HG03175 (cell line): ENCODE measurements at regions not wholly inside any gene's neighbourhood (a gene's known extent, or its start where the extent isn't known, plus 50 kb on each side); places are given as distances from the start of the nearest gene placed in this dataset.
"Not testable (repeated sequence)": the region's sequence is repeated elsewhere in the genome, so short reads cannot be mapped to it uniquely, and the experiment has no call there.

Source experiments
- ATAC-seq: cut with Tn5 transposase; IDR thresholded peaks from one replicate; pipeline ENCODE4 v1.9.1; 2021; ENCODE audit warnings: mild to moderate bottlenecking, moderate library complexity; ENCODE audit not compliant: unreplicated experiment

DNA sequence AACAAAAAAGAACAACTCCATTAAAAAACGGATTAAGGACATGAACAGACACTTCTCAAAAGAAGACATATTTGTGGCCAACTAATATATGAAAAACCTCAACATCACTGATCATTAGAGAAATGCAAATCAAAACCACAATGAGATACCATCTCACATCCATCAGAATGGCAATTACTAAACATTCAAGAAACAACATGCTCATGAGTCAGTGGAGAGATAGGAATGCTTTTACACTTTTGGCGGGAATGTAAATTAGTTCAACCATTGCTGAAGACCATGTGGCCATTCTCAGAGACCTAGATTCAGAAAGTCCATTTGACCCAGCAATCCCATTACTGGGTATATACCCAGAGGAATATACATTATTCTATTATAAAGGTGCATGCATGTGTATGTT is 1442.6 kb upstream of the B3GALT2 start:
- ATAC-seq, result no peak

DNA sequence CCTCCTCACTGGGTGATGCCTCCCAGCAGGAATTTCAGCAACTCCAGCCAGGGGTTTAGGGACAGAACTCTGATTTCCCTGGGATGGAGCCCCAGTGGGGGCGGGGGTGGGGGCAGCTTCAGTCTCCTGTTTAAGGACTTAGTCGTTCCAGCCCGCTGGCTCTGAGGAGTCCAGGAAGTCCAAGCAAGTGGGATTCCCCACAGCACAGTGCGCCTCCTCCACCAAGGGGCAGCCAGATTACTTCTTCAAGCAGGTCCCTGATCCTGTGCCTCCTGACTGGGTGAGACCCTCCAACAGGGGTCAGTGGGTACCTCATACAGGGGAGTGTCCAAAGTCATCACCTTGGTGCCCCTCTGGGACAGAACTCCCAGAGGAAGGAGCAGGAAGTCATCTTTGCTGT is 1438.4 kb upstream of the B3GALT2 start:
- no peak for ATAC-seq

DNA sequence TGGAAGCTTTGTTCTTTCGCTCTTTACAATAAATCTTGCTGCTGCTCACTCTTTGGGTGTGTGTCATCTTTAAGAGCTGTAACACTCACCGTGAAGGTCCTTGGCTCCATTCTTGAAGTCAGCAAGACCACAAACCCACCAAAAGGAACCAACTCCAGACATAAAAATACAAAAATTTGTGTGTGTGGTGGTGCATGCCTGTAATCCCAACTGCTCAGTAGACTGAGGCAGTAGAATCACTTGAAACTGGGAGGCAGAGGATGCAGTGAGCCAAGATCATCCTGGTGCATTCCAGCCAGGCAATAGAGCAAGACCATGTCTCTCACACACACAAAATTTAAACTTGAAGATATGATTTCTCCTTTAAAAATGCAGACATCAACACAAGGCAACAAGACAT is 1431.7 kb upstream of the B3GALT2 start:
- no peak for ATAC-seq

DNA sequence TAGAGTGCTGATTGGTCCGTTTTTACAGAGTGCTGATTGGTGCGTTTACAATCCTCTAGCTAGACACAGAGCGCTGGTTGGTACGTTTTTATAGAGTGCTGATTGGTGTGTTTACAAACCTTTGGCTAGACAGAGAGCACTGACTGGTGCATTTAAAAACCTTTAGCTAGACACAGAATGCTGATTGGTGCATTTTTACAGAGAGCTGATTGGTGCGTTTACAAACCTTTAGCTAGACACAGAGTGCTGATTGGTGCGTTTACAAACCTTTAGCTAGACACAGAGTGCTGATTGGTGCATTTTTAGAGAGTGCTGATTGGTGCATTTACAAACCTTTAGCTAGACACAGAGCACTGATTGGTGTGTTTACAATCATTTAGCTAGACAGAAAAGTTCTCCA is 1430.9 kb upstream of the B3GALT2 start:
- not testable (repeated sequence) for ATAC-seq

DNA sequence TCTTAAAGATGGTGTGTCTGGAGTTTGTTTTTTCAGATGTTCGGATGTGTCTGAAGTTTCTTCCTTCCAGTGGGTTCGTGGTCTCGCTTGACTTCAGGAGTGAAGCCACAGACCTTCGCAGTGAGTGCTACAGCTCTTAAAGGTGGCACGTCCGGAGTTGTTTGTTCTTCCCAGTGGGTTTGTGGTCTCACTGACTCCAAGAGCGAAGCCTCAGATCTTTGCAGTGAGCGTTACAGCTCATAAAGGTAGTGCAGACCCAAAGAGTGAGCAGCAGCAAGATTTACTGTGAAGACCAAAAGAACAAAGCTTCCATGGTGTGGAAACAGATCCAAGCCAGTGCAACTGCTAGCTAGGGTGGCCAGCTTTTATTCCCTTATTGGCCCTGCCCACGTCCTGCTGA is 1430.4 kb upstream of the B3GALT2 start:
- no peak for ATAC-seq

DNA sequence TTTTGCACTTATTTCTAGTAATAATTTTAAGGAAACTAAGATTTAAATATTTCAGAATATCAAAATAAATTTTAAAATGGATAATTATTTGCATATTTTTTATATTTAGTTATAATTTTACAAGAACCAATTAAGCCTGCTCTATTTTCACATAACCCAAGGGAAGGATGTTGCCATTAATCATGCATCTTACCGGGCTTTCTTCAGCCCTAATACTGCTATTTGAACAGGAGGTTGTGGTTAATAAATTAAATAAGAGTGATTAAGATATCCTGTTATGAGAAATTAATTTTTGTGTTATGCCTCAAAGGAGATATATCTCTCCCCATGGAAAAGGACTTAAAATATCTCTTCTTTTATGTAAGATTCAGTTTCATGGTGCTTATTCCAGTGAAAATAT is 1415.8 kb upstream of the B3GALT2 start:
- ATAC-seq, result no peak

DNA sequence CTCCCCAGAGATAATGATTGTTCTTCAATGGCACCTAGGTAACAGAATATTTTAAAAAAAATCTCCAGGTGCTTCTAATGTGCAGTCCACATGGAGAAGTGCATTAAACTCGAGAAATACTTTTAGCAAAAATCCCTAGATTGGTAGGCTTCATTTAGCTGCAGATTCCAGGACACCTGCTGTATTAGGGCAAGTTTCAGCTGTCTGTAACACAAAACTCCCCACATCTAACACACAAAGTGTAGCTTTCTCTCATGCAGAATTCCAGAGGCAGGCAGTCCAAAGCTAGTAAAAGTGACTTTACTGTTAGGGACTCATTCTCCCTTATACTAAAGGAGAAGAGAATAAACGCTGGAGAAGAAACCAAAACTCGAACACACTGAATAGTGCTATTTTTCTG is 1414.3 kb upstream of the B3GALT2 start:
- ATAC-seq, result no peak

DNA sequence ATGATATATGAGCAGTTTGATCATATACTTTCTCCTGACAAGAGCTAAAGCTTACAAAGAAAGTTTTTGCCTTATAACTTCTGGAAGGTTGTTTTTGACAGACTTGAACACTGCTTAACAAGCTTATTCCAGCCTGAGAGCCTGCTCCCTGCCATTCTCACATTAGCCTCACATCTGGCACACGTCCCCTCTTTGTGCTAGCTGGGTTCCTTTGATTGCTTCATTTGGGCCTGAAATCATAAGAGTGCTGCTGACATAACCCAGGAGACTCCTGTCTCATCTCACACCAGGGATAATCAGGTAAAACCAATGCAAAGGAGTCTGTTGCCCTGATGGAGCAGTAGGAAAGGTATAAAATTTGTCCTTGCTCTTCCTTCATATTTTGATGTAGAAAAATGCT is 1411.7 kb upstream of the B3GALT2 start:
- ATAC-seq, result no peak

DNA sequence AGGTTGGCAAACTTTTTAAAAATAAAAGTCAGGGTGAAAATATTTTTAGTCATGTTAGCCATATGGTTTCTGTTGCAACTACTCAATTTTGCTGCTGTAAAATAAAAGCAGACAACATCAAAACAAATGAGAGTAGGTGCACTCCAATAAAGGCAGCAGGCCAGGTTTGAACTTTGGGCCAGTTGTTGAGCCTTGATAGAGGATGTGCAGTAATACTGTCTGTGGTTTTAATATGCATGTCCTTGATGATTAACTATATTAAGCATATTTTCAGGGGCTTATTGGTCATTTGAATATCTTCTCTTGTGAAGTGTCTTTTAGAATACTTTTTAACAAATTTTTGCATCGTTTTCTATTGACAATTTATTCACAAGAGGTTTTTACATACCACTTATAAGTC is 1399.9 kb upstream of the B3GALT2 start:
- ATAC-seq, result no peak

DNA sequence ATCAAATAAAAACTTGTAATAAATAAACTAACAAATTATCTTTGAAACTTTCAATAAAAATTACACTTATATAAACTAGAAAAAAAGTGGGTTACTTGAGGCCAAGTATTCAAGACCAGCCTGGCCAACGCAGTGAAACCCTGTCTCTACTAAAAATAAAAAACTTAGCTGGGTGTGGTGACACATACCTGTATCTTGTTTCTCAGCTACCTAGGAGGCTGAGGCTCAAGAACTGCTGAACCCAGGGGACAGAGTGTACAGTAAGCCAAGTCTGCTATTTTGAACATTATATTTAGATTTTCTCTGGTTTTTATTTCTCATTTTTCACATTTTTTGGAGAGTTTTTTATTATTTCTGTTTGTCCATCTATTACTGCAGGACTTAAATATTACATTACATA is 1397.6 kb upstream of the B3GALT2 start:
- no peak for ATAC-seq

DNA sequence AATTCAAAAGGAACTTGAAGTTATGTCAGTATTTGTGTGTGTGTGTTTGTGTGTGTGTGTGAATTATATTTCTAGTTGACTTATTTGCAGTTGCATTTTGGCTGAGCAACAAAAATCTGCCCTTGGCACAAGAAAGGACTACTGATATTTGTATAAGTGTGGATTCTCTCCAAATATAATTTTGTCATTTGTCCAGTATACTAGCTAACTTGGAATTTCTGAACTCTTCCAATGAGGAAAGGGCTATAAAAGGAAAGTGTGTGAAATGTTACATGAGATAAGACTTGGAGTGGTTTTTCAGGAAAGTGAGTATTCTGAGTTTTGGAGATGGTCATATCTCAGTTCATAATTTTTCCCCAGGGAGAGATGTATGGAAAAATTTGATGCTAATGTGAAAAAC is 1384.1 kb upstream of the B3GALT2 start:
- no peak for ATAC-seq

DNA sequence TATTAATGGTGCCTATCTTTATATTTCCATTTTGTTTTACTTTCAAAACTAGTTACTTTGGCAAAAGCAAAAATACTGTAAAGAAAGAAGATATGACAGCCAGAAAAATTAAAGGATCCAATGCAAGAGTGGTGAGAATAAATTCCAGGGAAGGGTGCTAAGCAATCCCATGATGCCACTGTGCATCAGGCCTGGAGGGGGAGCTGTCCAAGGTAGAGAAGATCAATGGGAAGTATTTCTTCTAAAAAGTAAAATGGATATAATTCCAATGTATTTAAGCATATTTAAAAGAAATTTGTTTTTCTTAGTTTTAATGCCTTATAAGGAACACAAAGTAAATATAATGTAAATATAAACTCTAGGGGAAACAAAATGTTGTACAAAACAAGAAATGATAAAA is 1382.2 kb upstream of the B3GALT2 start:
- ATAC-seq, result no peak

DNA sequence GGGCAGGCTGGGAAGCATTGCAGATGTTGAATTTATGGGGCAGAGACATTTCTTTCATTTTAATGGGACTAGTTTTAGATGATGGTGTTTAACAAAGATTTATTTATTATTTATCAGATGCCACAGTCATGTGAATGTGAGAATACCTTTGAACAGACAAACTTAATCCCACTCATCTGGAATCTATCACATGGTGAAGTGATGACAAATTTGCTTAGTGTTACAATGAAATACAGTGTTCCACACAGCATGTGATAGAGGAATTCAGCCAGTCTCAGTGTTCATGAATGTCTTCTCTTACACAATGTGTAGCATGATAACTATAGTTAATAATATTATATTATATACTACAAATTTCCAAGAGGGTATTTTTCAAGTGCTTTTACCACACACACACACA is 1361.7 kb upstream of the B3GALT2 start:
- no peak for ATAC-seq

DNA sequence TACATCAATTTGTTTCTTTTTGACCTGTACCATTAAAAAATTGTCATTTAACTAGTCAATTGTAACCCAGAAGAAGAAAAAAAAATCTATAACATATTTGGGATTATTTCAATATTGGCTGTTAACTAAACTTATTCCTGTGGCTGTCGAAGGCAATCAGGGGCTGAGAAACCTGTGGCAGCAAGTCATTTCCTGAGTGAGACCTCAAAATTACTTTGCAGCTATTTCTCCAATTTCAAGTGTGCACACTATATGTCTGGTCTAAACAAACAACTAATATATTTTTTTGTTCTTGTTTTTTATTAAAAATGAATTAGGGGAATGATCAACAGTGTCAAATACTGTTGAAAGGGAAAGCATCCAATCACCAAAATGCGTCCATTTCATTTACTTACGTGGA is 1357.6 kb upstream of the B3GALT2 start:
- ATAC-seq, result no peak

DNA sequence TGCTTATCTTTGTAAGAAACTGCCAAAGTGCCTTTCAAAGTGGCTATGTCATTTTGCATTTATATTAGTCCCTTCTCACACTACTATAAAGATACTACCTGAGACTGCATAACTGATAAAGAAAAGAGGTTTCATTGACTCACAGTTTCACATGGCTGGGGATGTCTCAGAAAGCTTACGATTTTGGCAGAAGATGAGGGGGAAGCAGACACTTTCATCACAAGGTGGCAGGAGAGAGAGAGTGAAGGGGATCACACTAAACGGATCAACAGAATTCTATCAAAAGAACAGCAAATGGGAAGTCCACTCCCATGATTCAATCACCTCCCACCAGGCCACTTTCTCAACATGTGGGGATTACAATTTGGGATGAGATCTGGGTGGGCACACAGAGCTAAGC is 1352.0 kb upstream of the B3GALT2 start:
- ATAC-seq, result no peak

DNA sequence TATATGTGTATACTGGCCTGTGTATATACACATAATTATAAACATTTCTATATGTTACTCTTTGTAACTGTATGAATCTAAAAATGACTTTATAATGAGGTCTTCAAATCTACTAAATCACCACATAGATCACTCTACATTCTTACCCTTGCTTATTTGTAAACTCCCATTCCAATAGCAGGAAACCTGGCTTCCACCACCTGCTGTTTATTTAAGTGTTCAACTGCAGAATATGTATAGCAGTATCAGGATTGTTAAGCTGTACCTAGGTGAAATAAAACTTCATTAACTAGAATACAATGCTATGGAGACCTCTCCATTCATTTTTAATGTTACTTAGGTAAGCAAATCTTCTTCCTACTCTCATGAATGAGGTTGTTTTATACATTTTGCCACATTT is 1351.1 kb upstream of the B3GALT2 start:
- no peak for ATAC-seq

DNA sequence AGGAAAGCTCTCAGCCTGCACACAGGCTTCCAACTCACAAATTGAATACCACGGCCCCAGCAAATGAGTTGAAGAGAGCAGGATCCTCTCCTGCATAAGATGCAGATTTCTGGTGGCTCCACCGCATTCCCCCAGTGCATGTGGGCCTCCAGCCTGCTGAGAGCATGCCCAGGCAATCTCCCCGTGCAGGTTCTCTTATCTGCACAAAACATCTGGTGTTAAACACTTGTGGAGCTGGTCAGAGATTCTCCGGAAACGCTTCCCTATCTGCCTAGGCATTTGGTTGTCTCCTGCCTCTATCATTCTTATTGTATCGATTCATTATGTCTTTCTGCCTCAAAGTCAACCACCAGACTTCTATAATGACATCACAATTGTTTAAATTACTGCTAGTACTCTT is 1349.0 kb upstream of the B3GALT2 start:
- no peak for ATAC-seq

DNA sequence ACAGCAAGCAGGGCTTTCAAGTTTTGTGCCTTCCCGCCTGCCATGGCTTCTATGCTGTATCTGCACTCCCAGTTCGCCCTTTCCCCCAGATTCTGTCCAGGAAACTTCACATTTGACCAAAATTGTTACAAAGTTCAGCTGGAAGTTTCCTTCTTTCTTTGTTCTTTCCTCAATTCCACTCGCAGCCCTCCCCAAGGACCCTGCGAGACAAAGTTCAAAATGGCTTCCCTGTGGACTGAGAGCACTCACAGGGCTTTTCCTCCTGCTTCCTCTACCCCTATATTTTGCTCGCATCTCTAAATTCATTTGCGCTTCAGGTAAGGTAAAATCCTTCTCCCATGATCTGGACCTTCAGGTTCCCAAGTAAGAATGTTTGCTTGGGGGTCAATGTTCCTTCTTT is 1348.4 kb upstream of the B3GALT2 start:
- no peak for ATAC-seq

DNA sequence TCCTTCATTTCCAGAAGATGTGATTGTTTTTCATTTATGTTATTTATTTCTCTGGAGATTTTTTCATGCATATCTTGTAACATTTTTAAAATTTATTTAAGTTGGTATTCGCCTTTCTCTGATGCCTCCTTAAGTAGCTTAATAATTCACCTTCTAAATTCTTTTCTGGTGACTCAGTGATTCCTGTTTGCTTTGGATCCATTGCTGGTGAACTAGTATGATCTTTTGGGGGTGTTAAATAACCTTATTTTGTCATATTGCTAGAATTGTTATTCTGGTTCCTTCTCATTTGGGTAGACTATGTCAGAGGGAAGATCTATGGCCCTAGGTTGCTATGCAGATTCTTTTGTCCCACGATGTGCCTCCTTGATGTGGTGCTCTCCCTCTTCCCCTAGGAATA is 1347.2 kb upstream of the B3GALT2 start:
- ATAC-seq, result no peak

DNA sequence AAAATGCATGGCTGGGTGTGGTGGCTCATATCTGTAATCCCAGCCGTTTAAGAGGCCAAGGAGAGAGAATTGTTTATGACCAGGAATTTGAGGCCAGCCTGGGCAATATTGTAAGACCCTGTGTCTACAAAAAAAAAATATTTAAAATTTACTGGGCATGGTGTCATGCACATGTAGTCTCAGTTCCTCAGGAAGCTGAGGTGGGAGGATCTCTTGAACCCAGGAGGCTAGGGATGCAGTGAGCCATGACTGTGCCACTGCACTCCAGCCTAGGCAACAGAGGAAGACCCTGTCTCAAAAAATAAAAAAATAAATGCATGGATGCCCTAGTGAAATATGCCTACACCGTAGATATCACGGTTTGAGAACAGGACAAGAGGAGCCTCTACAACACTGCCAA is 1331.2 kb upstream of the B3GALT2 start:
- ATAC-seq, result no peak

DNA sequence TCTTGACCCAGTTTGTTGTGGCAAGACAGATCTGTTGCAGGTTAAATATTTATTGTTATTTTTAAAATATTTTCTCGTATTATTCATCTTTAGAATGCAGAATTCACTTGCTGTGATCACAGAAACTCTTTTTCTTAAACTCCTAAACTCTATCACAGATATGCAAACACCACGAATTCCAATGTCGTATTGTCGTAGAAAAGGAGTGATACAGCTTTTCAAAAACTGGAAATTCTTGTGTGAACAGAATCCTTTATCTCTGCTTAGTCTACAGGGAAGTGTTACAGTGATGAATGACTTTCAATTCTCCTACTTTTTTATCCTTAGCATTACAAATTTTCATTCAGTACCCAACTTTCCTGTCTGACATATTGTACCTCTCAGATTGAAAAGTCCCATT is 1329.5 kb upstream of the B3GALT2 start:
- ATAC-seq, result no peak

DNA sequence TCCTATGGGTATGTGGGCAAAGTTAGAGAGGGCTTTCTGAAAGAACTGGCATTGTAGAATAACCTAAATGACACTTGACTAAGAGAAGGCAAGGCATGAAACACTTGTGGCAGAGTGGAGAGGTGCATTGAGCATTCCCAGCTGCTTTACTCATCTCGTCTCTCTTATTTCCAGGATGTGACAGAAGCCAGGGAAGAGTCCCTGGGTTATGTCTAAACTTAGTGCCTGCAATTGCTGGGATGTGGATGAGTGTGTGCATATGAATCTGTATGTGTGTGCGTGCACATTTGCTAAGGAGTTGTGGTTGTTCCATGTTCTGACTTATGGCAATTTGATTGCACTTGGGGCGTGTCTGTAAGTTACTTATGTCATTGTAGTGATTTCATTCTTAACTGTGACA is 1326.5 kb upstream of the B3GALT2 start:
- no peak for ATAC-seq

DNA sequence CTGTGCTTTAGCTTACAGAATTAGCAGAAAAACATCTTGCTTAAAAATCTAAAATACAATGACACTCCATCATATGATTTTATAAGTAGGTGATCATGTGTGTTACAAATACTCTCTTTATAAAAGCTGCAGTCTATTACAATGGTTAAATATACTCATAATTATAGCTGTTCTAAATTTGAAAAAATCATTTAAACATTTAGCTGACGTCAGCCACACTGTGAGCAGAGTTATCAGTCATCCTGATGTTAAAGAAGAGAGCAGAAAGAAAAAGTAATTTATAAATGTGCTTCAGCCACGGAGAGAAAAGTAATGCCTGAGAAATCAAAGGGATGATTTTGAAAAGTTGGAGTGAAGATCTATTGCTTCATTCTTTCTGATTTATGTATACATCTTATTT is 1325.9 kb upstream of the B3GALT2 start:
- ATAC-seq, result no peak

DNA sequence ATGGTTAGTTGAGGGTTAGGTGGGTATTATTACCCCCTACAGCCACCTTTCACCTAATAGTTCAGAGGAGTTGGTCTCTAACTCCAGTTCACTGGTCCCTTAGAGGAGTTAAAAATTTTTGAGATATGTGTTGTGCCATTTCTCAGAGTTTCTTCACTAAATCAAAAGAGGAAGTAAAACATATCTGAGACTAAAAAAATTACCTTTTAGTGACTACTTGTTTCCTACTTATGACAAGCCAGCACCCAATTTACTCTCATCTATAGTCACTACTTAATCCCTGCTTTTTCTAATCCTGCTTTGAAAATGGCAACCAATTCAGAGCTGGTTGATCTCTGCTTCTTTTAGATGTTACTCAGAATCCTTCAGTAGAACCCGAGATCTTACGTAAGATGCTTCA is 1316.8 kb upstream of the B3GALT2 start:
- peak; percentile 65 for ATAC-seq
